ENCODE measurements at regions not wholly inside any gene's neighbourhood (a gene's known extent, or its start where the extent isn't known, plus 50 kb on each side); places are given as distances from the start of the nearest gene placed in this dataset.

GRCh38 chr1:199955235-199955634, 72.3 kb upstream of the NR5A2 start:
- no peak for DNase-seq (ENCODE audit: low spot score in 2 of 2)
- H3K27ac ChIP-seq = no peak overlapping the region
- H3K27me3 ChIP-seq = no peaks in the 10 kb centered on the region
- H3K9me3 ChIP-seq = no peaks in the 10 kb centered on the region
- H3K36me3 ChIP-seq = no peaks in the 10 kb centered on the region
- intact Hi-C loops (cut with DNase I) = no loop called here
- no peaks in the 10 kb centered on the region for H3K4me1 ChIP-seq
- TF ChIP-seq, protein P1, sequence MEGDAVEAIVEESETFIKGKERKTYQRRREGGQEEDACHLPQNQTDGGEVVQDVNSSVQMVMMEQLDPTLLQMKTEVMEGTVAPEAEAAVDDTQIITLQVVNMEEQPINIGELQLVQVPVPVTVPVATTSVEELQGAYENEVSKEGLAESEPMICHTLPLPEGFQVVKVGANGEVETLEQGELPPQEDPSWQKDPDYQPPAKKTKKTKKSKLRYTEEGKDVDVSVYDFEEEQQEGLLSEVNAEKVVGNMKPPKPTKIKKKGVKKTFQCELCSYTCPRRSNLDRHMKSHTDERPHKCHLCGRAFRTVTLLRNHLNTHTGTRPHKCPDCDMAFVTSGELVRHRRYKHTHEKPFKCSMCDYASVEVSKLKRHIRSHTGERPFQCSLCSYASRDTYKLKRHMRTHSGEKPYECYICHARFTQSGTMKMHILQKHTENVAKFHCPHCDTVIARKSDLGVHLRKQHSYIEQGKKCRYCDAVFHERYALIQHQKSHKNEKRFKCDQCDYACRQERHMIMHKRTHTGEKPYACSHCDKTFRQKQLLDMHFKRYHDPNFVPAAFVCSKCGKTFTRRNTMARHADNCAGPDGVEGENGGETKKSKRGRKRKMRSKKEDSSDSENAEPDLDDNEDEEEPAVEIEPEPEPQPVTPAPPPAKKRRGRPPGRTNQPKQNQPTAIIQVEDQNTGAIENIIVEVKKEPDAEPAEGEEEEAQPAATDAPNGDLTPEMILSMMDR (IDR thresholded peaks at IDR 0.05) = no peak
- H3K4me3 ChIP-seq = no peak overlapping the region

- DNase-seq (ENCODE audit: low spot score in 2 of 2) = no peak
- no peaks in the 10 kb centered on the region for H3K36me3 ChIP-seq
- H3K27me3 ChIP-seq = no peaks in the 10 kb centered on the region
- intact Hi-C loops (cut with DNase I) = no loop called here
- H3K27ac ChIP-seq = no peak overlapping the region
- no peak overlapping the region for H3K4me3 ChIP-seq
- no peaks in the 10 kb centered on the region for H3K9me3 ChIP-seq
- TF ChIP-seq, protein P1 (IDR thresholded peaks at IDR 0.05) = no peak
- no peaks in the 10 kb centered on the region for H3K4me1 ChIP-seq
Measured at GRCh38 chr1:199956005-199956404, 71.5 kb upstream of the NR5A2 start.

GRCh38 chr1:199959033-199959774, 68.3 kb upstream of the NR5A2 start:
- TF ChIP-seq, protein P1 (IDR thresholded peaks at IDR 0.05) = no peak
- DNase-seq (ENCODE audit: low spot score in 2 of 2) = no peak
- intact Hi-C loops (cut with DNase I) = no loop called here
- no peak overlapping the region for H3K27ac ChIP-seq
- H3K36me3 ChIP-seq = no peaks in the 10 kb centered on the region
- no peaks in the 10 kb centered on the region for H3K4me1 ChIP-seq
- no peaks in the 10 kb centered on the region for H3K27me3 ChIP-seq
- no peak overlapping the region for H3K4me3 ChIP-seq
- no peaks in the 10 kb centered on the region for H3K9me3 ChIP-seq

DNA sequence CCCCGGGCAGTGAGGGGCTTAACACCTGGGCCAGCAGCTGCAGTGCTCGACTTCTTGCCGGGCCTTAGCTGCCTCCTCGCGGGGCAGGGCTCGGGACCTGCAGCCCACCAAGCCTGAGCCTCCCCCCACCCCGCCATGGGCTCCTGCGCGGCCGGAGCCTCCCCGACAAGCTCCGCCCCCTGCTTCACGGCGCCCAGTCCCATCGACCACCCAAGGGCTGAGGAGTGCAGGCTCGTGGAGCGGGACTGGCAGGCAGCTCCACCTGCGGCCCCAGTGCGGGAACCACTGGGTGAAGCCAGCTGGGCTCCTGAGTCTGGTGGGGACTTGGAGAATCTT, 67.8 kb upstream of the NR5A2 start:
- Histone ChIP-seq H3K27me3 (no peaks in the 10 kb centered on the region), H3K36me3 (no peaks in the 10 kb centered on the region), H3K4me1 (no peaks in the 10 kb centered on the region), H3K9me3 (no peaks in the 10 kb centered on the region), H3K27ac (no peak overlapping the region), H3K4me3 (no peak overlapping the region)
- TF ChIP-seq, protein P1 (IDR thresholded peaks at IDR 0.05) = no peak
- intact Hi-C loops (cut with DNase I) = no loop called here
- DNase-seq (ENCODE audit: low spot score in 2 of 2) = no peak

DNA sequence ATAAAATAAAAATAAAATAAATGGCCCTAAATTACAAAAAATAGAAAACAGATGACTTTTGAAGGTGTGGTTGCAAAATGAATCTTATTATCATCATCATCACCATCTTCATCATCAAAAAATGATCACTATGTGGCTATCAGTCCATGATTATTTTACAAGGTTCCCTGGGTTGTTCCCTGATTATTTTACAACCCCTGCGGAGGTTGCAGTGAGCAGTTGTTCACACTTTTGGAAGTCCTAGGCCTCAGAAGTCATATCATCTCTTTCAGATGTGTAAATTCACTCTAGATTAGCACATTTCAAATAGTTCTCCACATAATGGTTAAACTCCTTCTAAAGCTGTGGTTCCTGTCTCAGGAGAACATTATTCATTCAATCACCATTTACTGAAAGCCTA, 57.4 kb upstream of the NR5A2 start:
- Histone ChIP-seq H3K27ac (no peak overlapping the region), H3K4me1 (no peaks in the 10 kb centered on the region), H3K36me3 (no peaks in the 10 kb centered on the region), H3K9me3 (no peaks in the 10 kb centered on the region), H3K4me3 (no peak overlapping the region), H3K27me3 (no peaks in the 10 kb centered on the region)
- no peak for DNase-seq (ENCODE audit: low spot score in 2 of 2)
- TF ChIP-seq, protein P1 (IDR thresholded peaks at IDR 0.05) = no peak
- intact Hi-C loops (cut with DNase I) = no loop called here

Data from ascending aorta (tissue), 2 donors.